GM21723 (cell line): ENCODE measurements at regions not wholly inside any gene's neighbourhood (a gene's known extent, or its start where the extent isn't known, plus 50 kb on each side); places are given as distances from the start of the nearest gene placed in this dataset.
A peak's percentile ranks its signal among the peaks of the same experiment; 100 is the strongest.

Experiments used
- ATAC-seq: cut with Tn5 transposase; IDR thresholded peaks from one replicate; pipeline ENCODE4 v1.9.1; 2021; ENCODE audit warnings: mild to moderate bottlenecking, moderate library complexity; ENCODE audit not compliant: unreplicated experiment

- ATAC-seq, result peak; percentile 64
Measured at GRCh38 chr2:161090411-161090810, 69.8 kb upstream of the TANK start.

GRCh38 chr2:161095314-161095713, 64.9 kb upstream of the TANK start:
- no peak for ATAC-seq

DNA sequence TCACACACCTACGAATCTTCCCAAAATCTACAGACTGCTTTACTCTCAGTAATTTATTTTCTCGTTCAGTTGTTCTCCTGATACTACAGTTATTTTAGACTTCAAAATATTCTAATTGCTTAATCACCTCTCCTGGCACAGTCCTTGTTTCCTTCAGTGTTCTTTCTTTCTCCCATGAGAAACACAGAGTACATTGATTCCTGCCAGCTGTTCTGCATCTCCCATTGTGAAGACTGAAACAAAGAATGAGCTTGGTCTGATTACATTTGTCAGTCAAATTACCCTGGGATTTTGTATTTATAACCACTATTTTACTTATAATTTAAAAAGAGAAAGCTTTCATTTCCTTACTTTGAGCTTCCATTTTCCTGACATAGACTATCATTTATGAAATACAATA, 63.9 kb upstream of the TANK start:
- ATAC-seq, result no peak

- no peak for ATAC-seq
Measured at GRCh38 chr2:161097157-161097556, 63.1 kb upstream of the TANK start.

DNA sequence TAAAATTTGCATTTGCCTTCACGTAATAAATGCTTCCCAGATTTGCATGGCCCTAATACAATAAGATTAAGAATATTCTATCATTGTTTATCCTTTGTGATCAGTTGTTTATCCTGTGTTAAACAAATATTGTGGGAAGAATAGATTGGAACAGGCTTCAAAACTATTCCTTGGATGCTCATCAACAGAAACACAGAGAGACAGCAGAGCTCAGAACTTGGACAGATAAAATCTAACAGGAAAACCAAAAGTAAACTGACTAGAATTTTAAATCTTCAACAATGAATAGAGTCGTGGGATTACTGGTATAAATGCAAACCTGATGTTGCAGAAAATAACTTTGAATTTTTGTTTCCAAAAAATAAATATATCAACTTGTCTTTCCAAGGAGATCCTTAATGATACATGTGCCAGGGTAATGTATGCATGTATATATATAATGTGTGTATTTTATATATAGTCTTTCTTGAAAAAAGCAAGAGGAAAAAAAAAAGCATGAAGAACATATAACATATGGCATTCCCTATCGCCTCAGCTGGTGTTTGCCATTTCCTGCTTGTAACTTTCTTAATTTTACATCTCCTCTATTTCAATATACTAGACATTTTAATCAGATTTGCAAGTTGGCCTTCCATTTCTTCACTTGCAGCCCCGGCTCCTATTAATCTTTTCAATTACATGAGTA, 59.9 kb upstream of the TANK start:
- no peak for ATAC-seq

GRCh38 chr2:161101406-161101805, 58.8 kb upstream of the TANK start:
- no peak for ATAC-seq

DNA sequence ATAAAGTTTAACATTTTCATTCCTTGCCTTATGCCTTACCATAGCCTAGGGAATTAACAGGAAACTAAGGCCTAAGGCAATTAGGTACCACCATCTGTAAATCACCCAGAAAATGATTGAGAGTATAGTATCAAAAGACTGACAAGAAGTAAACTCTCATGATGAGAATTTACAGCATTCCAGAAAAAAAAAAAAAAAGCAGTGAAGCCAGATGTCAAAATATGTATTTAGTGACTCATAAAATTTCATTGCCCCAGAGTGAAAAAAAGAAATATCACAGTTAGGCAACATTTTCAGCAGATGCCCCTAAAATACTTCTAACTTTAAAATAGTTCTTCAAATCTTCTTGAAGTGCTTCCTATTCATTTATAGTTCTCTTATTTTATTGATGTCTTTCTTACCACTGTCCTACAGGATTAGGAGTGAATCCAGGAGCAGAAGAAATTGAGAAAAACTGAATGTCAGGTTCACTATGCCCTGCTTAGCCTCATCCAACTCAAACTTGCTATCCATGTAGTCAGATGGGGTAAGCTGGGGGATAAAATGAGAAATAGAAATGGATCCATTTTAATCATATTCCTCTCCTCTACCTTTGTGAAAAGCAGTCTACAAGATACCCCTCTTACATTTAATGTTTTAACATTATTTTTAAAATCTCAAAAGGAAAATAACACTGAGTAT, 57.3 kb upstream of the TANK start:
- ATAC-seq, result no peak

DNA sequence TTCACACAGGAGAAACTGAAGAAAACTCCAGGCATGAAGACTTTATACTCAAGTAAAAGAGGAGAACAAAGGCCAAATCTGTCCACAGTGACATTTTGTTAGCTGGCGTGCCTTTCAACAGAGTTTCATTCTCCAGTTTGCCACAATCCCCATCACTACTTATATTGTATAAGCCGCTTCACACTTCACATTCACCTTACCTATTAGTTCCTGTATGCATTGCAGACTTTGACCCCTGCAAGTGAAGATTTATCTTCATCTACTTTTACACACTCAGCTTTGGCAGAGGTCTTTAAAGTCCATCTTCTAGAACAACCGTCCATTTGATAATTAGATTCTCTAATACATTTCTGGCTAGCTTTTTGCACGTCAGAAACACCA, 56.8 kb upstream of the TANK start:
- no peak for ATAC-seq

DNA sequence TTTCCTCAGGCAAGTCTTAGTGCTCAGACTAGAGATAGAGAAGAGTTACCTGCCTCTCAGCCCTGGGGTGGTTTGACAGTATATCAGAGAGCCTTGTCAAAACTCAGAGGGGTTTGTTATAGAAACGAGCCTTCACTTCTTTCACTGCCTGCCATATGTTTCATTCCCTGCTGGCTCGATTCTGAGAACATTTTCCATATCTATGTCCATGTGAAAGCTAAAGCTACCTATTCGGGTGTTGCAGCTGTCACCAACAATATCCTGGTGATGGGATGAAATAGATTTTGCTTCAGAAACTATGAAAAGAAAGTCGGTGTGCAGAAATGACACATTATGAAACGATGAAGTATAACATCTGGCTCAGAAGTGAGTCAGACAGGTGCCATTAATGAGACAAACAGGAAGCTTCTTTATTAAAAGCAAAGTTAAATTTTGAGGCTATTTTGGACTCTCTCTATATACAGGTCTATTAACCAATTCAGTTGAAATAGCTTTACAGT, 56.1 kb upstream of the TANK start:
- peak; percentile 93 for ATAC-seq

GRCh38 chr2:161107265-161107664, 53.0 kb upstream of the TANK start:
- no peak for ATAC-seq
